A673 (cell line): ENCODE measurements at regions not wholly inside any gene's neighbourhood (a gene's known extent, or its start where the extent isn't known, plus 50 kb on each side); places are given as distances from the start of the nearest gene placed in this dataset.
A peak's percentile ranks its signal among the peaks of the same experiment; 100 is the strongest.

Source experiments
- BruUV-seq: library from RNA; stranded (reverse); fragments of 400-500 nt; replicated peaks from 2 replicates; lab custom pipeline; 2021; lab: Mats Ljungman, UMichigan
- CTCF ChIA-PET: fragments of 300-600 bp; sonication (Branson Sonifier 250); formaldehyde crosslinking; loops from one replicate; lab custom pipeline; 2022; ENCODE audit warnings: antibody characterized with exemption; lab: Charles Lee
- POLR2A ChIA-PET: fragments of 300-600 bp; sonication (Branson Sonifier 250); formaldehyde crosslinking; loops from one replicate; lab custom pipeline; 2022; ENCODE audit warnings: antibody characterized with exemption; ENCODE audit not compliant: low non-redundant PET; lab: Charles Lee
- DNase-seq: peaks from one replicate; pipeline ENCODE4 v3.0.0-alpha.2; 2015; ENCODE audit warnings: low spot score
- H3K27ac ChIP-seq: fragments of 200-600 bp; sonication (generic); 2 replicates; pipeline ENCODE4 v1.5.1; 2016; ENCODE audit warnings: mixed run types, low read depth, mild to moderate bottlenecking, mixed read lengths, antibody characterized with exemption, low read length; ENCODE audit not compliant: poor library complexity, severe bottlenecking
- H3K27me3 ChIP-seq: fragments of 200-600 bp; sonication (generic); replicated peaks from 2 replicates; pipeline ENCODE4 v1.6.1; 2017; ENCODE audit warnings: mixed run types, low read depth, mild to moderate bottlenecking, mixed read lengths, antibody characterized with exemption, low read length; ENCODE audit not compliant: insufficient read depth, poor library complexity
- H3K36me3 ChIP-seq: fragments of 200-600 bp; sonication (generic); 2 replicates; pipeline ENCODE4 v1.6.1; 2016; ENCODE audit warnings: mixed run types, mild to moderate bottlenecking, mixed read lengths, antibody characterized with exemption, low read length; ENCODE audit not compliant: insufficient read depth, poor library complexity, severe bottlenecking
- H3K4me1 ChIP-seq: fragments of 200-600 bp; sonication (generic); 2 replicates; pipeline ENCODE4 v1.6.1; 2017; ENCODE audit warnings: mixed run types, mild to moderate bottlenecking, mixed read lengths, antibody characterized with exemption, low read length; ENCODE audit not compliant: insufficient read depth, poor library complexity, severe bottlenecking
- H3K4me3 ChIP-seq: fragments of 200-600 bp; sonication (generic); 2 replicates; pipeline ENCODE4 v1.5.1; 2016; ENCODE audit warnings: low read depth, mixed run types, mild to moderate bottlenecking, mixed read lengths, low read length; ENCODE audit not compliant: poor library complexity, severe bottlenecking
- H3K9me3 ChIP-seq: fragments of 200-600 bp; sonication (generic); 2 replicates; pipeline ENCODE4 v1.6.1; 2016; ENCODE audit warnings: mixed run types, low read depth, mild to moderate bottlenecking, mixed read lengths, antibody characterized with exemption, low read length; ENCODE audit not compliant: poor library complexity, severe bottlenecking
- EZH2 ChIP-seq: fragments of 200-600 bp; sonication (generic); IDR thresholded peaks from 2 replicates; pipeline ENCODE4 v1.6.1; 2017; ENCODE audit warnings: borderline replicate concordance, low read depth, mild to moderate bottlenecking, mixed read lengths, antibody characterized with exemption, low read length; ENCODE audit not compliant: poor library complexity, severe bottlenecking
- intact Hi-C: fragments of 100-400 bp; cut with micrococcal nuclease; formaldehyde crosslinking; loops from one replicate; pipeline ENCODE4 v1.10.0; 2022; ENCODE audit not compliant: unreplicated experiment
- TF ChIP-seq, protein P1 (sequence below): fragments of 300-800, 200-600 bp; sonication (generic); conservative IDR thresholded peaks from 2 replicates; pipeline ENCODE4 v1.5.1; 2017; ENCODE audit warnings: low read depth, mild to moderate bottlenecking, antibody characterized with exemption, low read length, moderate library complexity, mixed read lengths

DNA sequence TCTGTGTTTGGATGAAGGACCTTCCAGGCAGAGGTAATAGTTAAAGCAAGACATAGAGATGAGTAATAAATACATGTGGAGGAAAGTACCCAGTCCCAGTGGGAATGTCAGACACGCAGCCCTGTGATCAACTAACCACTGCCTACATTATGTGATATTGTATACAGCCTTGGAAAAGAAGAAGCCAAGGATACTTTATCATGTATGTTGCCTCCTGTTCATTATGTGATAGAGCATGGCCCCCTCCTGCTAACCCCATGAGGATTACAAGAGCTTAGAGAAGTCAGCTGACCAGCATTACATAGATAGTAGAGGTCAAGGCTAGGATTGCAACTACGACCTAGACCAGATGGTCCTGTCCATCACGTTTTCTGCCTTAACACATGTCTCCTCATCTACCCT, 497.0 kb upstream of the TNC start:
- no peak for DNase-seq
- Histone ChIP-seq H3K27ac (peak overlapping the region; percentile 98), H3K36me3 (peaks cover 13% of the 10 kb centered on the region), H3K27me3 (no peaks in the 10 kb centered on the region), H3K9me3 (no peaks in the 10 kb centered on the region), H3K4me3 (no peak overlapping the region), H3K4me1 (peaks cover 62% of the 10 kb centered on the region)
- CTCF ChIA-PET = no interaction called here
- no TSS peak for BruUV-seq
- intact Hi-C loops = loop anchor here (1.0 to 5.0 kb wide), 3 partner anchors 19 to 537 kb away; partner anchors contain the start of gene PAPPA
- TF ChIP-seq, protein P1, sequence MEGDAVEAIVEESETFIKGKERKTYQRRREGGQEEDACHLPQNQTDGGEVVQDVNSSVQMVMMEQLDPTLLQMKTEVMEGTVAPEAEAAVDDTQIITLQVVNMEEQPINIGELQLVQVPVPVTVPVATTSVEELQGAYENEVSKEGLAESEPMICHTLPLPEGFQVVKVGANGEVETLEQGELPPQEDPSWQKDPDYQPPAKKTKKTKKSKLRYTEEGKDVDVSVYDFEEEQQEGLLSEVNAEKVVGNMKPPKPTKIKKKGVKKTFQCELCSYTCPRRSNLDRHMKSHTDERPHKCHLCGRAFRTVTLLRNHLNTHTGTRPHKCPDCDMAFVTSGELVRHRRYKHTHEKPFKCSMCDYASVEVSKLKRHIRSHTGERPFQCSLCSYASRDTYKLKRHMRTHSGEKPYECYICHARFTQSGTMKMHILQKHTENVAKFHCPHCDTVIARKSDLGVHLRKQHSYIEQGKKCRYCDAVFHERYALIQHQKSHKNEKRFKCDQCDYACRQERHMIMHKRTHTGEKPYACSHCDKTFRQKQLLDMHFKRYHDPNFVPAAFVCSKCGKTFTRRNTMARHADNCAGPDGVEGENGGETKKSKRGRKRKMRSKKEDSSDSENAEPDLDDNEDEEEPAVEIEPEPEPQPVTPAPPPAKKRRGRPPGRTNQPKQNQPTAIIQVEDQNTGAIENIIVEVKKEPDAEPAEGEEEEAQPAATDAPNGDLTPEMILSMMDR = no peak
- no peak for TF ChIP-seq EZH2
- POLR2A ChIA-PET = no interaction called here

DNA sequence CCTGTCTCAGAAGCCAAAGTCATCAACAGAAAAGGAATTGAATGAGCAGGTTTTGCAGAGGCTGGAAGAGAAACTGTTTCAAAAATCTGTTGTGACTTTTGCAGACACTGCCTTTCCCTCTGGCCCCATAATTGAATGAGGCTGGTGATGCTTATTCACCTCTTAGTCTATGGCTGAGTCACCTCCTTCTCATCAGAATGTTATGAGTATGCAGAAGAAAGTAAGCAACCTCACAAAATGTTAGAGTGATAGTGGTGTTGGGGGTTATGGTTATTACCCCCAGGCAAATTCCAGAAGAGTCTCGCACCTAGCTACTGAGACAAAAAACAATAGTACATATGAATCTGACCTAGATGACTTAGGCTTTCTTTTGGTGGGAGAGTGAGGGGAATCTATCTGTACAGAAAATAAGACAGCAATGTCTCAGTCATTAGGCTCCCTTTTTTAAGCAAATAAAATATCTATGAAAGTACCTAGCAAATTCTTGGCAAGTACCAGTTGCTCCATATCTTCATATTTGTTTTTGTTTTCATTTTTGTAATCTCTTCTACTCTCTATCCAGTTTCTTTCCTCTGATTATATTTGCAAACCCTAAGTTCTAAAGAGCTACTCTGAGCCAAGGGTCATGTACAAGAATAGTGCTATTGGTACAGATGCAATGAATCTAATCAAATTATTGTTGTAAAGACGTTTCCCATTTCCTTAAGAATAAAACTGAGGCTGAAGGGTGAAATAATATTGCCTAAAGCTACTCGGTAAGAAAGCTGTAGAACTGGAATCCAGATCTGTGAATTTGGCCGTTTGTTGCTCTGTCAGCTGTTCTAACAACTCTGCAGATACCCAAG, 498.1 kb upstream of the TNC start:
- DNase-seq = peak; percentile 55
- BruUV-seq = TSS peak; percentile 95
- Histone ChIP-seq H3K27me3 (no peaks in the 10 kb centered on the region), H3K36me3 (peaks cover 11% of the 10 kb centered on the region), H3K9me3 (peaks cover 6% of the 10 kb centered on the region), H3K4me3 (no peak overlapping the region), H3K27ac (peak overlapping the region; percentile 98), H3K4me1 (peaks cover 54% of the 10 kb centered on the region)
- ChIA-PET CTCF (interaction anchor here (0.6 to 1.9 kb wide), 5 partner anchors 20 to 527 kb away, joined by 3 to 14 read pairs (median 3); no protein-coding TSS in a partner anchor), POLR2A (interaction anchor here (0.6 to 1.4 kb wide), 4 partner anchors 20 to 242 kb away, joined by 4 to 12 read pairs (median 7); no protein-coding TSS in a partner anchor)
- TF ChIP-seq, protein P1 = no peak
- no peak for TF ChIP-seq EZH2
- intact Hi-C loops = loop anchor here (1.0 to 5.0 kb wide), 5 partner anchors 20 to 536 kb away; partner anchors contain the start of gene PAPPA

DNA sequence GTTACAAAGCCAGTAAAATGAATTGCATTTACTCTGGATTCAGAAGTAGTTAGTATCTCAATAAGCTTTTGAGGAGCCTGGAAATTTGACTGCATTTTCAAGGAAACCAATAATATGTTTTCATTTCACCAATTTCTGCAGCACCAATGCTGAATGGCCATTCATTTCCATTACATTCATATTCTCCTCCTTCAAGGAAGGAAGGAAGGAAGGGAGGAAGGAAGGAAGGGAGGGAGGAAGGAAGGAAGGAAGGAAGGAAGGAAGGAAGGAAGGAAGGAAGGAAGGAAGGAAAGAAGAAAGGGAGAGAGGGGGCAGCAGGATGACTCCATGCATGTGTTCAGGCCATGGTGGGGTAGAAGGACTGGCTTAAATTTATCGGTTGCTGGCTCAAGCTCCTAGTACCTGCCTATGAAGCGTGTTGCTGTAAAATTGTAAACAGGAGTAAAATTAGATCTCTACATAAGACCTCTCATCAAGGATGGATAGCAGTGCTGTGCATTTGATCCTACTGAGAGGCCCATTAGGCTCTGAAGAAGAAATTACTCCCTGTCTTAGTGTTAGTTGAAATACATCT, 498.8 kb upstream of the TNC start:
- TF ChIP-seq EZH2 = no peak
- TF ChIP-seq, protein P1 = no peak
- Histone ChIP-seq H3K27me3 (no peaks in the 10 kb centered on the region), H3K9me3 (peaks cover 12% of the 10 kb centered on the region), H3K4me1 (peaks cover 47% of the 10 kb centered on the region), H3K36me3 (peaks cover 18% of the 10 kb centered on the region), H3K4me3 (no peak overlapping the region), H3K27ac (peak overlapping the region; percentile 98)
- DNase-seq = peak; percentile 94
- BruUV-seq = no TSS peak
- POLR2A ChIA-PET = interaction anchor here (0.6 to 1.4 kb wide), 3 partner anchors 21 to 241 kb away, joined by 4 to 9 read pairs (median 5); no protein-coding TSS in a partner anchor
- CTCF ChIA-PET = interaction anchor here (0.6 to 1.9 kb wide), 5 partner anchors 21 to 526 kb away, joined by 3 to 14 read pairs (median 3); no protein-coding TSS in a partner anchor
- intact Hi-C loops = loop anchor here (1.0 to 5.0 kb wide), 5 partner anchors 76 to 536 kb away; partner anchors contain the start of gene PAPPA
